Stimulated activated CD8-positive, alpha-beta memory T cell treated with anti-CD3 and anti-CD28 coated beads, Interleukin-15, amount 100 ng/mL, for 1 hour (primary cell): ENCODE measurements at regions not wholly inside any gene's neighbourhood (a gene's known extent, or its start where the extent isn't known, plus 50 kb on each side); places are given as distances from the start of the nearest gene placed in this dataset.

ENCODE experiments used
- DNase-seq: peaks from one replicate; pipeline ENCODE4 v3.0.0-alpha.2; 2020; ENCODE audit warnings: low read depth

DNA sequence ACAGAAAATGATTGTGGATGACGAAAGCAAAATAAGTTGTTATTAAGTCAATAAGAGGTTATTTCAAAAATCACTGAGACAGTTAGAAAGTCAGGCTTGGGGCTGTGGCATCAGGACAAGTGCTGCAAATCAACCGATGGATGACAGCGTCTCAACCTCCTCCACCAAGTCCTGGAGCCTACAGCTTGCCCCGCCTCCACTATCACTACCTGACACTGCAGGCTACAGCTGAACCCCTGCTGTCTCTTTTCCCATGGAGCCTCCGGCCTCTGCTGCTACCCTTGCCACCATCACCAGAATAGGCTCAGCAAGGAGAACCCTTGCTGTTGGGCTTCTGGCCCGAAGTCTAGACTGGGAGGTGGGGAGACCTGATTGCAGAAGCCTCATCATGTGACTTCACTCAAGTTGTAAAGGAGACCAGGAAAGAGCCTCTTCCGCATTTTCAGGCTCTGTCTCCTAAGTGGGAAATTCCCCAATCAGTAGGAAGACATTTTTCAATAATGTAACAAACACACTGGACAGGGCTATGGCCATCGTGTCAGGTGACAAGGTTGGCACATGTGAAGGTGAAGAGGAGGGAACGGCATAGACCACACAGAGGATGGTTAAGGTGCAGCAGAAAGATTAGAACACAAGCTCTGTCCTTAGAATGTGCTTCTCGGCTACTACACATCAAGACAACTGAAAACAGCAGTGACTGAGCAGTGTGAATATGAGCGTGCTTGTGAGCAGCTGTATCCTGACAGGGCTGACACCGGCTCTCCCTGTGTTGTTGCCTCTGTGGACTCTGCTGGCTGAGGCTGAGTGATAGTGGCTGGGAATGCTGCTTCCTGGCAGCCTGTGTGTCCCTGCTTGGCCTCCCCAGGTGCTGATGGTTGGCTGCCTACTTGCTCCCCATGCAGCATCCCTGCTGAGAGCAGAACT, 660.7 kb downstream of the PTPRU start:
- DNase-seq = no peak

DNA sequence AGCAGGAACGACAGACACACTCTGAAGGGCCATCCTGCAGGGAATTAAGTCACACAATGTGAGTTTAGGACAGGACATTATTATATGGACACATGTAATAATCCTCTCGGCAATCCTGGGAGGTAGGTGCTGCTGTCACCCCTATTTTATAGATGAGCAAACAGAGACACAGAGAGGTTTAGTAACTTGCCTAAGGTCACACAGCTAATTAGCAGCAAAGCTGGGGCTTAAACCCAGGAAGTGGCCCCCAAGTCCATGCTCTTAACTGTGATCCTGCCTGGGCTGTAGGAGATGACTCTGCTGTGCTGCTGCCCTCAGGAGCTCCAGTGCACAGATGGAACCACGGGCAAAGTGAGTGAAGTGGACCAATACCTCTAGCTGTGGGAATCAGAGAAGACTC, 660.0 kb downstream of the PTPRU start:
- DNase-seq = no peak

- no peak for DNase-seq
These were observed 658.9 kb downstream of the PTPRU start for GRCh38 chr1:29895201-29895600.

DNA sequence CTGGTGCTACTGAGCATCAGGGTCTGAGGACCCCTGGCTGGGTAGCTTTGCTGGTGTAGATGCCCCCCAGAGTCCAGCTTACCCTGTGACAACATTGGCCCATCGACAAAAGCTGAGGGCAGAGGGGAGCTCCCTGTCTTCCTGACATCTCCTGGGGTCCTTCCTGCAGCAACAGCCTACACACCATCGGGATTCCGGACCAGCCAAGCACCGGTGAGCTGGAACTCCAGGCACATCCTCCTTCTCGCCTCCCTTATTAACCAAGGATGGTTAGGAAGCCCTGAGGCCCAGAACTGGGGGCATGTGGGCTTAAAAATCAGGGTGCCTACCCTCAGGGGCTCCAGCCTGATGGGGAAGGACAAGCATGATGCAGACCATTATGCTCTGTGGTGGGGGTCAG, 658.0 kb downstream of the PTPRU start:
- no peak for DNase-seq

GRCh38 chr1:29893806-29894205, 657.5 kb downstream of the PTPRU start:
- no peak for DNase-seq

GRCh38 chr1:29893046-29893723, 656.9 kb downstream of the PTPRU start:
- no peak for DNase-seq

- no peak for DNase-seq
These were observed 655.9 kb downstream of the PTPRU start for GRCh38 chr1:29892247-29892646.

GRCh38 chr1:29890201-29890959, 654.1 kb downstream of the PTPRU start:
- DNase-seq = no peak

- DNase-seq = no peak
These were observed 653.5 kb downstream of the PTPRU start for GRCh38 chr1:29889776-29890175.

DNA sequence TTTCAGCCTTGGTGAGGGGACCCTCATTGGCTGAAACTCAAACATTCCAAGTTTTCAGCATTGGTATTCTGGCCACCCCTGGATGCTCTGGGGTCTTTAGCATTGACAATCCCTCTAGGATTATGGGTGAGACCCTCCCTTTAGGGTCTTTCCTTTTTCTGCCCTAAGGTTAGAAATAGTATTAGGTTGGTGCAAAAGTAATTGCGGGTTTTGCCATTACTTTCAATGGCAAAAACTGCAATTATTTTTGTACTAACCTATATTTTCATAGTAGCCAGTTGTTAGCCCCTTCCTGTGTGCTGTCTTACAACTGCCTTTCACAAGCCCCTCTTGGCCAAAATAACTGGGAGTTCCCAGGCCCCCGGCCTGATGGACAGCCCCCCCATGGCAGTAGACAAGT, 648.4 kb downstream of the PTPRU start:
- no peak for DNase-seq

DNA sequence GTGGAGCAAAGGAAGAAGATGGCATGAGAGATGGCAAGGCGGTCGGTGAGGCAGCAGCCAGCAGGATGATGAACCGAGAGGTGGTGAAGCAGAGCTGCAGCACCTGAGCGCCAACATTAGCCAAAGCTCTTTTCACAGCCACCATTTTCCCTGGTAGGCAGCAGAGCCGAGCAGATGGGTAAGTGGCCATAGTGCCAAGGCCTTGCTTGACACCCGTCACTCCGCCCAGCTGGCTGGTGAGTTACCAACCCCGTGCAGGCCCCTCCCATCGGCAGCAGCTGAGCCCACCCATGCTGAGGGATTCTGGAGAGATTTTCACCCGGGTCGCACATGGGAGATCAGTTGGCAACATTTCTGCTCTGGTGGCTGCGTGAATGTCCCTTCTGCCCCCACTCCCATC, 647.7 kb downstream of the PTPRU start:
- DNase-seq = no peak

- no peak for DNase-seq
These were observed 647.1 kb downstream of the PTPRU start for GRCh38 chr1:29883411-29883832.

- DNase-seq = no peak
These were observed 644.2 kb downstream of the PTPRU start for GRCh38 chr1:29880556-29880955.

GRCh38 chr1:29879217-29879616, 642.9 kb downstream of the PTPRU start:
- no peak for DNase-seq

- no peak for DNase-seq
These were observed 642.2 kb downstream of the PTPRU start for GRCh38 chr1:29878501-29878900.

GRCh38 chr1:29876902-29877301, 640.6 kb downstream of the PTPRU start:
- DNase-seq = no peak

GRCh38 chr1:29876441-29876840, 640.1 kb downstream of the PTPRU start:
- DNase-seq = no peak

- DNase-seq = no peak
These were observed 639.3 kb downstream of the PTPRU start for GRCh38 chr1:29875557-29876028.

DNA sequence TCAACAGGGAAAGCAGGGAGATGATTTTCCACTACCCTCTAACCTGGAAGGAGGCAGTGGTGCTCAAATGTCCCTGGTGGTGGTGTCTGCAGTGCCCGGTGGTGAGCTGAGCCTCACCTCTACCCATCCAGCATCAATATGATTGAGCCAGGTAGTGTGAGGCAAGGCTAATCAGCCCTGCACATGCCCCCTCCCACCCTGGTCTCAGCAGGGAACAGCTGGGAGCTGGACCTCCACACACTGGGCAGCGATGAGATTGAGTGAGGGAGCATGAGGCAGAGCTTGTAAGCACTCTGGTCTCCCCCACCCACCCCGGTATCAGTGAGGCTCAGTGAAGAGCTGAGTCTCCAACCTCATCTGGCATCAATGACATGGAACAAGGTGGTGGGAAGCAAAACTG, 634.3 kb downstream of the PTPRU start:
- DNase-seq = no peak

DNA sequence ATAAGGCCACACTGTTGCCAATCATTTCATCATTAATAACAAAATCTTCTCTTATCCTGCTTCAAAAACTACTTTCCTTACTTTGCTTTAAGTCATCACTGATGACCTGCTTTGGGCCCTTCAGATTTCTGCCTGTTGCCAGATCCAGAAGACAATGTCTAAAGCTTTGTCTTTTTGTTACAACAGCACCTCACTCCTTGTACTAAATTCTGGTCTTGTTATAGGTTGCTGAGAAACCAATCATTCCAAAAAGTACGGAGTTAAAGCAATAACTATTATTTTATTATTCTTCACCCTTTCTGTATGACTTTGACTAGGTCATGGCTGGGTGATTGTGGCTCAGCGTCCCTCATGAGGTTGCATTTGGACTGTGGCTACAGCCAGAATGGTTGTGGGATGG, 633.5 kb downstream of the PTPRU start:
- no peak for DNase-seq

DNA sequence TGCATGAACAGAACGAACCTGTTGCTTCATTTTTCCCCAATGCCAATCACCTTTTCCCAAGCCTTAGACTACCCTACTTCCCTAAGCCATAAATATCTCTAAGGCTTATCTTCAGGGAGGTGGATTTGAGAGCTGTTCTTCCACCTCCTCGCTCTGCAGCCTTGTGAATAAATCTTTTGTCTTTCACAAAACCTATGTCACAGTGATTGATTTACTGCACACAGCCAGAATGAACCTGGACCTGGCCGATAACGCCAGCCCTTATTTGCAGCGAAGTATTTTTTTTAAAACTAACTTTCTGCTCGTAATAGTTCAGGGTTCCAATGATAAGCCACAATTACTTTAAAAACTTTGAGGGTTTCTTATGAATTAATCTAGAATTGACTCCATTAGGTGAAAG, 632.6 kb downstream of the PTPRU start:
- no peak for DNase-seq

DNA sequence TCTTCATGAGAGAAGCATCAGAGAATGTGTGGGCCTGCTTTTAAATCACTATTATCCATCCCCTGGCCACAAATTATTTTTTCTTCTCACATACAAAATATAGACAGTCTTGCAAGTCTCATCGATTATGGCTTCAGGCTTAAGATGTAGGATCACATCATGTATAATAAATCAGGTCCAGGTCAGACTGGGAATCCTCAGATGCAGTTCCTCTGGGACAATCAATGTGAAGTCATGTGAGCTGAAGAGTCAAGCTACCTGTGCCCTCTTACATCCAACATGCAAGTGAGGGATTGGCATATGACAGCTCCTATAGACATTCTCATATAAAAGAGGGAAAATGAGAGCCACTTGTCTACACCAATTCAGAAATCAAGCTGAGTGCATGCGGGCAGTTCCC, 631.8 kb downstream of the PTPRU start:
- DNase-seq = no peak

DNA sequence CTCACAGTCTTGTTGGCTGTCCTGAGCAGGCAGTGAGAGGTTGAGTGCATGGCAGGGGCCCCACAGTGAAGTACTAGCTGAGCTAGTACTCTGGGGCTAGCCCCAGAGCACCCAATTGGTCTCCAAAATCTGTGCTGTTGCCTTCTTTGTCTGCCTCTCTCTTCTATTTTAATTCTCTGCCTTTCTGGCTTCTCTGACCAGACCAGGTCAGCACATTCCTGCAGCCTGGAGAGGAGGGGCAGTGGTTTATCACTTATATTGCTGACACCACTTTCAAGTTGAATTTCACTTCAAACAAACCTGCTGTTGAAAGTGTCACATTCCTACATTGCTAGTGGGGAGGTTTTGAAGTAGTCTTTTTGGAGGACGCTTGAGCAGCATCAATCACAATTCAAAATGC, 628.7 kb downstream of the PTPRU start:
- DNase-seq = no peak
